CD4-positive, alpha-beta T cell (primary cell): ENCODE measurements at regions not wholly inside any gene's neighbourhood (a gene's known extent, or its start where the extent isn't known, plus 50 kb on each side); places are given as distances from the start of the nearest gene placed in this dataset.

ENCODE experiments used
- ATAC-seq: fragments of 200-7000 bp; cut with Tn5 transposase; one replicate; pipeline ENCODE4 v1.10.0; 2022; ENCODE audit warnings: mild to moderate bottlenecking; ENCODE audit not compliant: poor library complexity
- CTCF ChIA-PET: fragments of 350-600 bp; sonication (Branson Sonifier 250); formaldehyde crosslinking; loops from one replicate; lab custom pipeline; 2021; ENCODE audit warnings: antibody characterized with exemption, inconsistent platforms; lab: Charles Lee
- POLR2A ChIA-PET: fragments of 350-600 bp; sonication (Branson Sonifier 250); formaldehyde crosslinking; loops from one replicate; lab custom pipeline; 2021; ENCODE audit warnings: antibody characterized with exemption, inconsistent platforms; lab: Charles Lee
- DNase-seq, 14 experiments: peaks; one replicate each; pipeline ENCODE4 v3.0.0-alpha.2; 2013 to 2020; ENCODE audit warnings: mixed read lengths in 2 of 14
- H3K27ac ChIP-seq, 2 donors: one replicate each; pipeline versions ENCODE4 v1.5.1 to v1.7.0; 2013; ENCODE audit warnings: low read length in 2 of 2, low read depth in 1 of 2, mild to moderate bottlenecking in 1 of 2
- H3K27me3 ChIP-seq, 2 experiments: 1 replicate in 1 of 2; 2 replicates in 1 of 2; pipeline versions ENCODE4 v1.6.1 to v1.7.0; 2013; ENCODE audit warnings: low read length in 2 of 2, control low read depth in 1 of 2, mild to moderate bottlenecking in 1 of 2, moderate library complexity in 1 of 2; ENCODE audit not compliant: insufficient read depth in 2 of 2, control insufficient read depth in 1 of 2
- H3K36me3 ChIP-seq: one replicate; pipeline ENCODE4 v1.6.1; 2013; ENCODE audit warnings: low read length, control low read depth; ENCODE audit not compliant: insufficient read depth
- H3K4me1 ChIP-seq: one replicate; pipeline ENCODE4 v1.6.1; 2013; ENCODE audit warnings: low read length, control low read depth; ENCODE audit not compliant: insufficient read depth
- H3K4me3 ChIP-seq: one replicate; pipeline ENCODE4 v1.5.1; 2013; ENCODE audit warnings: mild to moderate bottlenecking, low read length, moderate library complexity
- H3K9me3 ChIP-seq, 2 experiments: 1 replicate in 1 of 2; 2 replicates in 1 of 2; pipeline versions ENCODE4 v1.6.1 to v1.7.0; 2013; ENCODE audit warnings: low read length in 2 of 2, mild to moderate bottlenecking in 2 of 2, control low read depth in 1 of 2, moderate library complexity in 1 of 2; ENCODE audit not compliant: control insufficient read depth in 1 of 2, insufficient read depth in 1 of 2
- H3K27ac Mint-ChIP-seq: one replicate; pipeline ENCODE4 v1.8.0; 2020; ENCODE audit warnings: mixed read lengths
- H3K27me3 Mint-ChIP-seq: one replicate; pipeline ENCODE4 v1.8.0; 2021; ENCODE audit warnings: mixed read lengths
- H3K36me3 Mint-ChIP-seq: one replicate; pipeline ENCODE4 v1.8.0; 2021; ENCODE audit warnings: low read depth, mixed read lengths
- H3K4me1 Mint-ChIP-seq: one replicate; pipeline ENCODE4 v1.8.0; 2021; ENCODE audit warnings: low read depth, mixed read lengths
- H3K4me3 Mint-ChIP-seq: one replicate; pipeline ENCODE4 v1.8.0; 2020; ENCODE audit warnings: mild to moderate bottlenecking, mixed read lengths
- H3K9me3 Mint-ChIP-seq: one replicate; pipeline ENCODE4 v1.8.0; 2020; ENCODE audit warnings: mixed read lengths
- CTCF ChIP-seq: fragments of 200-600 bp; IDR thresholded peaks from one replicate; pipeline ENCODE4 v1.8.0; 2022; ENCODE audit warnings: antibody characterized with exemption, mild to moderate bottlenecking
- intact Hi-C, 2 experiments: fragments of 100-400 bp; cut with DNase I in 1 of 2; cut with micrococcal nuclease in 1 of 2; formaldehyde crosslinking; loops; one replicate each; pipeline versions ENCODE4 v1.15.1 to v1.9.0; 2023 to 2025; cut with DNase I, micrococcal nuclease

GRCh38 chr2:194062401-194062800, 1594.6 kb upstream of the SLC39A10 start:
- peaks cover 5% of the 10 kb centered on the region for H3K9me3 Mint-ChIP-seq
- H3K4me3 Mint-ChIP-seq = no peak overlapping the region
- no peaks in the 10 kb centered on the region for H3K4me1 Mint-ChIP-seq

GRCh38 chr2:194060269-194060668, 1596.8 kb upstream of the SLC39A10 start:
- H3K4me3 ChIP-seq = no peak overlapping the region
- DNase-seq = no peak

More at GRCh38 chr2:194062401-194062800, 1594.6 kb upstream of the SLC39A10 start:
- intact Hi-C loops = no loop called here
- no peak for ATAC-seq
- ChIA-PET POLR2A (no interaction called here), CTCF (no interaction called here)
- no peaks in the 10 kb centered on the region for H3K36me3 ChIP-seq
- H3K9me3 ChIP-seq = no peaks in the 10 kb centered on the region
- H3K4me1 ChIP-seq = no peaks in the 10 kb centered on the region
- no peak overlapping the region for H3K27ac Mint-ChIP-seq
- H3K27me3 ChIP-seq = no peaks in the 10 kb centered on the region
- no peak overlapping the region for H3K4me3 ChIP-seq
- H3K27ac ChIP-seq = no peak overlapping the region
- TF ChIP-seq CTCF = no peak
- DNase-seq = no peak
- no peaks in the 10 kb centered on the region for H3K27me3 Mint-ChIP-seq
- H3K36me3 Mint-ChIP-seq = no peaks in the 10 kb centered on the region

GRCh38 chr2:194054313-194054712, 1602.7 kb upstream of the SLC39A10 start:
- Histone ChIP-seq H3K9me3 (no peaks in the 10 kb centered on the region), H3K4me3 (no peak overlapping the region), H3K27me3 (no peaks in the 10 kb centered on the region), H3K27ac (no peak overlapping the region), H3K4me1 (no peaks in the 10 kb centered on the region), H3K36me3 (no peaks in the 10 kb centered on the region)
- no peaks in the 10 kb centered on the region for H3K4me1 Mint-ChIP-seq
- ChIA-PET CTCF (no interaction called here), POLR2A (no interaction called here)
- intact Hi-C loops = no loop called here
- no peaks in the 10 kb centered on the region for H3K27me3 Mint-ChIP-seq
- no peak overlapping the region for H3K4me3 Mint-ChIP-seq
- H3K36me3 Mint-ChIP-seq = no peaks in the 10 kb centered on the region
- no peak for DNase-seq
- no peak overlapping the region for H3K27ac Mint-ChIP-seq
- ATAC-seq = no peak
- H3K9me3 Mint-ChIP-seq = no peaks in the 10 kb centered on the region
- no peak for TF ChIP-seq CTCF

More at GRCh38 chr2:194060269-194060668, 1596.8 kb upstream of the SLC39A10 start:
- intact Hi-C loops = no loop called here
- no peaks in the 10 kb centered on the region for H3K36me3 Mint-ChIP-seq
- H3K4me3 Mint-ChIP-seq = no peak overlapping the region
- TF ChIP-seq CTCF = no peak
- H3K27me3 ChIP-seq = no peaks in the 10 kb centered on the region
- H3K27ac ChIP-seq = no peak overlapping the region
- no peaks in the 10 kb centered on the region for H3K36me3 ChIP-seq
- H3K27ac Mint-ChIP-seq = no peak overlapping the region
- peaks cover 5% of the 10 kb centered on the region for H3K9me3 Mint-ChIP-seq
- no peak for ATAC-seq
- H3K4me1 ChIP-seq = no peaks in the 10 kb centered on the region
- H3K27me3 Mint-ChIP-seq = no peaks in the 10 kb centered on the region
- CTCF ChIA-PET = no interaction called here
- POLR2A ChIA-PET = no interaction called here
- H3K4me1 Mint-ChIP-seq = no peaks in the 10 kb centered on the region
- H3K9me3 ChIP-seq = no peaks in the 10 kb centered on the region
